Tibial artery (tissue), 4 donors: ENCODE measurements at regions not wholly inside any gene's neighbourhood (a gene's known extent, or its start where the extent isn't known, plus 50 kb on each side); places are given as distances from the start of the nearest gene placed in this dataset.

Source experiments
- DNase-seq, 2 donors: peaks; one replicate each; pipeline ENCODE4 v3.0.0-alpha.2; 2019
- H3K27ac ChIP-seq, 2 donors: fragments of 200-600 bp; sonication (generic) in 1 of 2; 1 replicate in 1 of 2; 2 replicates in 1 of 2; pipeline ENCODE4 v1.5.1; 2018 to 2019; ENCODE audit warnings: mild to moderate bottlenecking in 1 of 2
- H3K27me3 ChIP-seq, 2 donors: fragments of 200-600 bp; sonication (generic) in 1 of 2; one replicate each; pipeline versions ENCODE4 v1.5.1 to v1.6.0; 2016 to 2019
- H3K36me3 ChIP-seq, 3 donors: fragments of 200-600 bp; sonication (generic) in 2 of 3; one replicate each; pipeline ENCODE4 v1.5.1; 2016 to 2019; ENCODE audit warnings: mild to moderate bottlenecking in 2 of 3
- H3K4me1 ChIP-seq, 4 donors: fragments of 200-600 bp; sonication (generic) in 2 of 4; 1 replicate in 3 of 4; 2 replicates in 1 of 4; pipeline ENCODE4 v1.5.1; 2016 to 2019
- H3K4me3 ChIP-seq, 2 donors: fragments of 200-600 bp; sonication (generic) in 1 of 2; 1 replicate in 1 of 2; 2 replicates in 1 of 2; pipeline ENCODE4 v1.5.1; 2018 to 2019; ENCODE audit warnings: mild to moderate bottlenecking in 2 of 2
- H3K9me3 ChIP-seq, 3 donors: fragments of 200-600 bp; sonication (generic) in 1 of 3; one replicate each; pipeline ENCODE4 v1.5.1; 2016 to 2019
- intact Hi-C: fragments of 100-400 bp; cut with DNase I; formaldehyde crosslinking; loops from one replicate; pipeline ENCODE4 v1.15.0; 2023; ENCODE audit warnings: low total_unique reads
- TF ChIP-seq, protein P1 (sequence below), 2 experiments: fragments of 200-600 bp in 1 of 2; fragments of 450-650 bp in 1 of 2; IDR thresholded peaks; one replicate each; pipeline ENCODE4 v1.5.1; 2017 to 2019; ENCODE audit warnings: antibody characterized with exemption in 2 of 2, mild to moderate bottlenecking in 1 of 2, moderate library complexity in 1 of 2

- Histone ChIP-seq H3K4me3 (no peak overlapping the region), H3K9me3 (no peaks in the 10 kb centered on the region), H3K36me3 (no peaks in the 10 kb centered on the region), H3K4me1 (peaks cover 0 to 22% (median 0%) of the 10 kb centered on the region in 4 donors), H3K27ac (no peak overlapping the region), H3K27me3 (no peaks in the 10 kb centered on the region)
- intact Hi-C loops = no loop called here
- no peak for DNase-seq
- TF ChIP-seq, protein P1, sequence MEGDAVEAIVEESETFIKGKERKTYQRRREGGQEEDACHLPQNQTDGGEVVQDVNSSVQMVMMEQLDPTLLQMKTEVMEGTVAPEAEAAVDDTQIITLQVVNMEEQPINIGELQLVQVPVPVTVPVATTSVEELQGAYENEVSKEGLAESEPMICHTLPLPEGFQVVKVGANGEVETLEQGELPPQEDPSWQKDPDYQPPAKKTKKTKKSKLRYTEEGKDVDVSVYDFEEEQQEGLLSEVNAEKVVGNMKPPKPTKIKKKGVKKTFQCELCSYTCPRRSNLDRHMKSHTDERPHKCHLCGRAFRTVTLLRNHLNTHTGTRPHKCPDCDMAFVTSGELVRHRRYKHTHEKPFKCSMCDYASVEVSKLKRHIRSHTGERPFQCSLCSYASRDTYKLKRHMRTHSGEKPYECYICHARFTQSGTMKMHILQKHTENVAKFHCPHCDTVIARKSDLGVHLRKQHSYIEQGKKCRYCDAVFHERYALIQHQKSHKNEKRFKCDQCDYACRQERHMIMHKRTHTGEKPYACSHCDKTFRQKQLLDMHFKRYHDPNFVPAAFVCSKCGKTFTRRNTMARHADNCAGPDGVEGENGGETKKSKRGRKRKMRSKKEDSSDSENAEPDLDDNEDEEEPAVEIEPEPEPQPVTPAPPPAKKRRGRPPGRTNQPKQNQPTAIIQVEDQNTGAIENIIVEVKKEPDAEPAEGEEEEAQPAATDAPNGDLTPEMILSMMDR (IDR thresholded peaks at IDR 0.05) = no peak
Observed at GRCh38 chr2:8241317-8241716, 440.5 kb upstream of the ID2 start.

DNA sequence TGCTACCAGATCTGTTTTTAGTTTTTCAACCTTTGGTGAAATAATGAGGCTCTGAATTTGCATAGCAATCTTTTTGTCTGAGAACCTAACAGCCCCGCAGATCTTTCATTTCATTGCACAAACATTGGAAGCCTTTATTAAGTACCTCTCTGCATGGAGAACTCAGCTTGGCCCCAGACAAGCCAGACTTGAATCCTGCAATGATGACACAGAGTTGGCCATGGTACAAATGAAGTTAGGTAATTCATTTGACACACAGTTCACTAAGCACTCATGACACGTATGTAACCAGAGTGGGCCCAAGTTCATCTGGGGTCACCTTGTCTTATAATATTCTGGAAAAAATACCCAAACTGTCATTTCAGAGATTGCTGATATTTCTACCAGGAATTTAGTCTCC, 439.1 kb upstream of the ID2 start:
- Histone ChIP-seq H3K4me1 (peaks cover 0 to 31% (median 10%) of the 10 kb centered on the region in 4 donors), H3K27me3 (no peaks in the 10 kb centered on the region), H3K9me3 (no peaks in the 10 kb centered on the region), H3K4me3 (no peak overlapping the region), H3K36me3 (no peaks in the 10 kb centered on the region), H3K27ac (no peak overlapping the region)
- TF ChIP-seq, protein P1 (IDR thresholded peaks at IDR 0.05) = no peak
- intact Hi-C loops = no loop called here
- no peak for DNase-seq

DNA sequence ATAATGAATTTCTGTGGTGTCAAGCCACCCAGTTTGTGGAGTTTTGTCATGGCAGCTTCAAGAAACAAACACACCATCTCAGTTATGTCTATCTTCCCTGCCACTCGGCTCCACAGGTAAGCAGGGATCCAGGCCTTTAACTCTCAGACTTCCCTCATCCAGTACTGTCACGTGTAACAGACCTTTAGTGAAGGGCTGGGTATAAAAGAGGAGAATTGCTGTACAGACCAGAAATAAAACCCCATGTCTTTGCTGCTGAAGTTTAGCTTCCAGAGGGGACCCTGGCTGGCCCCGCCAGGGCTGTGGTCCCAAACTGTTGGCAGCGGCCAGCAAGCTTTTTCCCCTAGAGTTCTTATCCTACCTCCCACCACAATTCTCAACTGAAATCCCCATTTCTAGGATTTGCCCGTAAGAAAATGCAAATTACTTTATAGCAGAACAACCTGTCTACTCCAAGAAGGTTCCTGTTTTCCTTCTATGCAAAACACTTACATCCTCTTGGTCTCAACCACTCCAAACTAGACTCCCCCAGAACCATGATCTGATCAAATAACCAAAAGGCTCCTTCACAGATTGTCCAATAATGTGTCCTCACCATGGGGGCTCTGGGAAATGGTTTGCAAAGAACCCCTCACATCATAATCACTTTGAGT, 438.0 kb upstream of the ID2 start:
- intact Hi-C loops = no loop called here
- Histone ChIP-seq H3K4me3 (no peak overlapping the region), H3K27ac (no peak overlapping the region), H3K36me3 (no peaks in the 10 kb centered on the region), H3K9me3 (no peaks in the 10 kb centered on the region), H3K27me3 (no peaks in the 10 kb centered on the region), H3K4me1 (peaks cover 0 to 30% (median 16%) of the 10 kb centered on the region in 4 donors)
- TF ChIP-seq, protein P1 (IDR thresholded peaks at IDR 0.05) = no peak
- DNase-seq = no peak

- no peaks in the 10 kb centered on the region for H3K9me3 ChIP-seq
- peaks cover 0 to 35% (median 18%) of the 10 kb centered on the region in 4 donors for H3K4me1 ChIP-seq
- no peak for DNase-seq
- TF ChIP-seq, protein P1 (IDR thresholded peaks at IDR 0.05) = no peak
- H3K4me3 ChIP-seq = no peak overlapping the region
- intact Hi-C loops = loop anchor here (5.0 kb wide), 1 partner anchor 433 kb away; no protein-coding TSS in a partner anchor
- H3K27ac ChIP-seq = no peak overlapping the region
- H3K36me3 ChIP-seq = no peaks in the 10 kb centered on the region
- no peaks in the 10 kb centered on the region for H3K27me3 ChIP-seq
Observed at GRCh38 chr2:8244639-8245038, 437.2 kb upstream of the ID2 start.

DNA sequence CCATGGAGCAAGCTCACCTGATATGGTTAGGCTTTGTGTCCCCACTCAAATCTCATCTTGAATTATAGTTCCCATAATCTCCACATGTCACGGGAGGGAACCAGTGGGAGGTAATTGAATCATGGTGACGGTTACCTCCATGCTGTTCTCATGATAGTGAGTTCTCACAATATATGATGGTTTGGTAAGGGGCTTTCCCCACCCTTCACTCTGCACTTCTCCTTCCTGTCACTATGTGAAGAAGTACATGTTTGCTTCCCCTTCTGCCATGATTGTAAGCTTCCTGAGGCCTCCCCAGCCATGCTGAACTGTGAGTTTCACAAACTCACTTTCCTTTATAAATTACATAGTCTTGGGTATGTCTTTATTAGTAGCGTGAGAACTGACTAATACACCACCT, 435.7 kb upstream of the ID2 start:
- Histone ChIP-seq H3K4me1 (peaks cover 0 to 40% (median 20%) of the 10 kb centered on the region in 4 donors), H3K27me3 (no peaks in the 10 kb centered on the region), H3K9me3 (no peaks in the 10 kb centered on the region), H3K36me3 (no peaks in the 10 kb centered on the region), H3K27ac (peak overlapping the region; percentile 85 to 89), H3K4me3 (no peak overlapping the region)
- TF ChIP-seq, protein P1 (IDR thresholded peaks at IDR 0.05) = no peak
- intact Hi-C loops = loop anchor here (5.0 kb wide), 1 partner anchor 431 kb away; no protein-coding TSS in a partner anchor
- DNase-seq = no peak
